Caco-2 (cell line): ENCODE measurements at regions not wholly inside any gene's neighbourhood (a gene's known extent, or its start where the extent isn't known, plus 50 kb on each side); places are given as distances from the start of the nearest gene placed in this dataset.

Source experiments
- BruUV-seq: library from RNA; stranded (reverse); fragments of 400-500 nt; replicated peaks from 2 replicates; lab custom pipeline; 2021; lab: Mats Ljungman, UMichigan
- CTCF ChIA-PET: fragments of 300-600 bp; sonication (Branson Sonifier 250); formaldehyde crosslinking; loops from one replicate; lab custom pipeline; 2022; ENCODE audit warnings: antibody characterized with exemption; lab: Charles Lee
- POLR2A ChIA-PET: fragments of 300-600 bp; sonication (Branson Sonifier 250); formaldehyde crosslinking; loops from one replicate; lab custom pipeline; 2022; ENCODE audit warnings: antibody characterized with exemption; lab: Charles Lee
- DNase-seq, 2 experiments: peaks; one replicate each; pipeline versions ENCODE4 v3.0.0 to v3.0.0-alpha.2; 2020 to 2022
- H3K27me3 ChIP-seq: replicated peaks from 2 replicates; pipeline ENCODE4 v1.6.0; 2011; ENCODE audit warnings: low read length; ENCODE audit not compliant: control insufficient read depth, insufficient read depth
- H3K36me3 ChIP-seq: 2 replicates; pipeline ENCODE4 v1.5.1; 2011; ENCODE audit warnings: low read length; ENCODE audit not compliant: control insufficient read depth, insufficient read depth
- H3K4me1 ChIP-seq: fragments of 250-450 bp; sonication (Bioruptor Pico); 2 replicates; pipeline ENCODE4 v1.5.1; 2020; ENCODE audit warnings: mild to moderate bottlenecking
- H3K4me3 ChIP-seq: 2 replicates; pipeline ENCODE4 v1.5.1; 2011; ENCODE audit warnings: low read depth, mild to moderate bottlenecking, control low read depth, low read length
- H3K9me3 ChIP-seq: fragments of 250-450 bp; sonication (Bioruptor Pico); 2 replicates; pipeline ENCODE4 v1.5.1; 2020; ENCODE audit warnings: mild to moderate bottlenecking, moderate library complexity
- H3K27ac Mint-ChIP-seq: one replicate; pipeline ENCODE4 v1.8.0; 2022; ENCODE audit warnings: mixed read lengths; ENCODE audit not compliant: unreplicated experiment
- H3K27me3 Mint-ChIP-seq: one replicate; pipeline ENCODE4 v1.8.0; 2022; ENCODE audit warnings: mixed read lengths; ENCODE audit not compliant: insufficient read depth, unreplicated experiment
- H3K36me3 Mint-ChIP-seq: one replicate; pipeline ENCODE4 v1.8.0; 2022; ENCODE audit warnings: mild to moderate bottlenecking, mixed read lengths; ENCODE audit not compliant: insufficient read depth, unreplicated experiment
- H3K4me1 Mint-ChIP-seq: one replicate; pipeline ENCODE4 v1.8.0; 2022; ENCODE audit warnings: low read depth, mixed read lengths; ENCODE audit not compliant: unreplicated experiment
- H3K4me3 Mint-ChIP-seq: one replicate; pipeline ENCODE4 v1.8.0; 2022; ENCODE audit warnings: mild to moderate bottlenecking, moderate library complexity, mixed read lengths; ENCODE audit not compliant: unreplicated experiment
- H3K9me3 Mint-ChIP-seq: one replicate; pipeline ENCODE4 v1.8.0; 2022; ENCODE audit warnings: mixed read lengths; ENCODE audit not compliant: unreplicated experiment
- CTCF ChIP-seq, 2 experiments: fragments of 200-600 bp in 1 of 2; IDR thresholded peaks; 1 replicate in 1 of 2; 2 replicates in 1 of 2; pipeline versions ENCODE4 v1.5.1 to v1.8.0; 2011 to 2022; ENCODE audit warnings: antibody characterized with exemption in 1 of 2, control low read depth in 1 of 2, inconsistent platforms in 1 of 2, low read depth in 1 of 2, low read length in 1 of 2, mild to moderate bottlenecking in 1 of 2, moderate library complexity in 1 of 2; ENCODE audit not compliant: insufficient read depth in 1 of 2, severe bottlenecking in 1 of 2, unreplicated experiment in 1 of 2
- intact Hi-C: fragments of 100-400 bp; cut with micrococcal nuclease; formaldehyde crosslinking; loops from one replicate; pipeline ENCODE4 v1.10.0; 2022; ENCODE audit not compliant: unreplicated experiment

- H3K9me3 Mint-ChIP-seq = no peaks in the 10 kb centered on the region
- H3K4me1 ChIP-seq = no peaks in the 10 kb centered on the region
- no peaks in the 10 kb centered on the region for H3K36me3 Mint-ChIP-seq
- no peaks in the 10 kb centered on the region for H3K4me1 Mint-ChIP-seq
- H3K36me3 ChIP-seq = no peaks in the 10 kb centered on the region
- no peaks in the 10 kb centered on the region for H3K27me3 ChIP-seq
- no peak overlapping the region for H3K27ac Mint-ChIP-seq
- no TSS peak for BruUV-seq
- ChIA-PET CTCF (no interaction called here), POLR2A (no interaction called here)
- intact Hi-C loops = no loop called here
- DNase-seq = no peak
- H3K27me3 Mint-ChIP-seq = peaks cover 3% of the 10 kb centered on the region
- H3K4me3 ChIP-seq = no peak overlapping the region
- no peak for TF ChIP-seq CTCF (IDR thresholded peaks at IDR 0.05; ENCODE audit: insufficient read depth in 1 of 2, low read depth in 1 of 2, low read length in 1 of 2, severe bottlenecking in 1 of 2, unreplicated experiment in 1 of 2)
- H3K9me3 ChIP-seq = no peaks in the 10 kb centered on the region
- H3K4me3 Mint-ChIP-seq = no peak overlapping the region
Measured at GRCh38 chr21:15539376-15539775, 190.4 kb upstream of the USP25 start.

- intact Hi-C loops = no loop called here
- POLR2A ChIA-PET = no interaction called here
- no TSS peak for BruUV-seq
- Mint-ChIP-seq H3K4me1 (no peaks in the 10 kb centered on the region), H3K9me3 (no peaks in the 10 kb centered on the region), H3K4me3 (no peak overlapping the region), H3K27ac (no peak overlapping the region), H3K36me3 (no peaks in the 10 kb centered on the region), H3K27me3 (peaks cover 4% of the 10 kb centered on the region)
- TF ChIP-seq CTCF (IDR thresholded peaks at IDR 0.05; ENCODE audit: insufficient read depth in 1 of 2, low read depth in 1 of 2, low read length in 1 of 2, severe bottlenecking in 1 of 2, unreplicated experiment in 1 of 2) = no peak
- no peak overlapping the region for H3K4me3 ChIP-seq
- H3K27me3 ChIP-seq = no peaks in the 10 kb centered on the region
- no peaks in the 10 kb centered on the region for H3K9me3 ChIP-seq
- CTCF ChIA-PET = no interaction called here
- H3K36me3 ChIP-seq = no peaks in the 10 kb centered on the region
- H3K4me1 ChIP-seq = no peaks in the 10 kb centered on the region
- DNase-seq = no peak
Measured at GRCh38 chr21:15543473-15543872, 186.3 kb upstream of the USP25 start.

- Mint-ChIP-seq H3K27ac (no peak overlapping the region), H3K36me3 (no peaks in the 10 kb centered on the region), H3K4me3 (no peak overlapping the region), H3K9me3 (peaks cover 10% of the 10 kb centered on the region), H3K4me1 (peaks cover 7% of the 10 kb centered on the region), H3K27me3 (peaks cover 4% of the 10 kb centered on the region)
- intact Hi-C loops = loop anchor here (5.0 kb wide), 2 partner anchors 62 to 687 kb away; no protein-coding TSS in a partner anchor
- BruUV-seq = no TSS peak
- no peaks in the 10 kb centered on the region for H3K36me3 ChIP-seq
- H3K4me1 ChIP-seq = no peaks in the 10 kb centered on the region
- no peak for DNase-seq
- no peak overlapping the region for H3K4me3 ChIP-seq
- ChIA-PET CTCF (no interaction called here), POLR2A (no interaction called here)
- no peaks in the 10 kb centered on the region for H3K9me3 ChIP-seq
- H3K27me3 ChIP-seq = no peaks in the 10 kb centered on the region
- no peak for TF ChIP-seq CTCF (IDR thresholded peaks at IDR 0.05; ENCODE audit: insufficient read depth in 1 of 2, low read depth in 1 of 2, low read length in 1 of 2, severe bottlenecking in 1 of 2, unreplicated experiment in 1 of 2)
Measured at GRCh38 chr21:15549671-15550070, 180.1 kb upstream of the USP25 start.
